ENCODE measurements at regions not wholly inside any gene's neighbourhood (a gene's known extent, or its start where the extent isn't known, plus 50 kb on each side); places are given as distances from the start of the nearest gene placed in this dataset.

- no peak for TF ChIP-seq CTCF (IDR thresholded peaks at IDR 0.05)
- TF ChIP-seq EZH2 (IDR thresholded peaks at IDR 0.05) = no peak
Measured at GRCh38 chr3:13689373-13690260, 140.7 kb downstream of the FBLN2 start.

Data from neural progenitor cell (in vitro differentiated cells).